KG1 (cell line): ENCODE measurements at regions not wholly inside any gene's neighbourhood (a gene's known extent, or its start where the extent isn't known, plus 50 kb on each side); places are given as distances from the start of the nearest gene placed in this dataset.
"Not testable (repeated sequence)": the region's sequence is repeated elsewhere in the genome, so short reads cannot be mapped to it uniquely, and the experiment has no call there.

Experiments used
- DNase-seq: peaks from one replicate; lab custom pipeline; 2025; lab: John Stamatoyannopoulos, UW

GRCh38 chr11:21930408-21930807 is 262.5 kb upstream of the ANO5 start:
- no peak for DNase-seq

GRCh38 chr11:21931436-21932101 is 261.3 kb upstream of the ANO5 start:
- no peak for DNase-seq

GRCh38 chr11:21933095-21933494 is 259.8 kb upstream of the ANO5 start:
- DNase-seq: no peak

GRCh38 chr11:21944577-21944976 is 248.3 kb upstream of the ANO5 start:
- no peak for DNase-seq

- no peak for DNase-seq
These were observed 244.0 kb upstream of the ANO5 start for GRCh38 chr11:21948876-21949275.

GRCh38 chr11:21949763-21950413 is 243.0 kb upstream of the ANO5 start:
- DNase-seq: no peak

- DNase-seq: no peak
These were observed 229.9 kb upstream of the ANO5 start for GRCh38 chr11:21963013-21963412.

GRCh38 chr11:21965221-21965620 is 227.7 kb upstream of the ANO5 start:
- no peak for DNase-seq

- DNase-seq: no peak
These were observed 224.2 kb upstream of the ANO5 start for GRCh38 chr11:21968702-21969101.

GRCh38 chr11:21969841-21970240 is 223.0 kb upstream of the ANO5 start:
- no peak for DNase-seq

- no peak for DNase-seq
These were observed 217.6 kb upstream of the ANO5 start for GRCh38 chr11:21975242-21975641.

GRCh38 chr11:21976210-21976609 is 216.7 kb upstream of the ANO5 start:
- no peak for DNase-seq

- no peak for DNase-seq
These were observed 209.5 kb upstream of the ANO5 start for GRCh38 chr11:21983431-21983830.

GRCh38 chr11:21986361-21986760 is 206.5 kb upstream of the ANO5 start:
- DNase-seq: no peak

GRCh38 chr11:21987261-21987660 is 205.6 kb upstream of the ANO5 start:
- no peak for DNase-seq

GRCh38 chr11:21988477-21988876 is 204.4 kb upstream of the ANO5 start:
- no peak for DNase-seq

- not testable (repeated sequence) for DNase-seq
These were observed 191.1 kb upstream of the ANO5 start for GRCh38 chr11:22001803-22002202.

- no peak for DNase-seq
These were observed 186.0 kb upstream of the ANO5 start for GRCh38 chr11:22006901-22007300.

- no peak for DNase-seq
These were observed 161.1 kb upstream of the ANO5 start for GRCh38 chr11:22031791-22032190.

- no peak for DNase-seq
These were observed 155.4 kb upstream of the ANO5 start for GRCh38 chr11:22037505-22037904.

GRCh38 chr11:22041039-22041438 is 151.8 kb upstream of the ANO5 start:
- no peak for DNase-seq

GRCh38 chr11:22042081-22042480 is 150.8 kb upstream of the ANO5 start:
- no peak for DNase-seq

- no peak for DNase-seq
These were observed 148.8 kb upstream of the ANO5 start for GRCh38 chr11:22044126-22044525.

GRCh38 chr11:22049276-22049675 is 143.6 kb upstream of the ANO5 start:
- DNase-seq: no peak
